H1 (cell line): ENCODE measurements at regions not wholly inside any gene's neighbourhood (a gene's known extent, or its start where the extent isn't known, plus 50 kb on each side); places are given as distances from the start of the nearest gene placed in this dataset.

ENCODE experiments used
- CTCF ChIA-PET: fragments of 300-600 bp; sonication (Branson Sonifier 250); formaldehyde crosslinking; loops from one replicate; lab custom pipeline; 2021; ENCODE audit not compliant: partially characterized antibody; lab: Charles Lee
- POLR2A ChIA-PET: fragments of 300-600 bp; sonication (Branson Sonifier 250); formaldehyde crosslinking; loops from one replicate; lab custom pipeline; 2021; ENCODE audit warnings: inconsistent platforms; ENCODE audit not compliant: partially characterized antibody; lab: Charles Lee
- DNase-seq, 2 experiments: peaks; one replicate each; pipeline versions ENCODE4 v3.0.0 to v3.0.0-alpha.2; 2010 to 2022; ENCODE audit warnings: low spot score in 2 of 2, low read depth in 1 of 2, mixed read lengths in 1 of 2
- FAIRE-seq: peaks from 2 replicates; lab custom pipeline; 2011; peaks lifted over from hg19 to GRCh38; lab: Jason Lieb, UNC
- H2AFZ ChIP-seq: 2 replicates; pipeline ENCODE4 v1.8.1; 2012; ENCODE audit warnings: low read length, inconsistent platforms
- H2AK5ac ChIP-seq: 2 replicates; pipeline ENCODE4 v1.6.1; 2013; ENCODE audit warnings: low read depth, low read length
- H2BK120ac ChIP-seq: replicated peaks from 2 replicates; pipeline ENCODE3; 2013; ENCODE audit warnings: low read depth, low read length, inconsistent platforms
- H2BK12ac ChIP-seq: 2 replicates; pipeline ENCODE4 v1.6.1; 2013; ENCODE audit warnings: low read depth, low read length
- H2BK15ac ChIP-seq: 2 replicates; pipeline ENCODE4 v1.6.1; 2013; ENCODE audit warnings: low read length
- H2BK20ac ChIP-seq: 2 replicates; pipeline ENCODE4 v1.6.1; 2013; ENCODE audit warnings: low read length
- H2BK5ac ChIP-seq: 2 replicates; pipeline ENCODE4 v1.6.1; 2013; ENCODE audit warnings: low read depth, low read length
- H3K14ac ChIP-seq: 2 replicates; pipeline ENCODE4 v1.6.1; 2013; ENCODE audit warnings: inconsistent platforms; ENCODE audit not compliant: insufficient read length
- H3K18ac ChIP-seq: 2 replicates; pipeline ENCODE4 v1.6.1; 2013; ENCODE audit warnings: low read length; ENCODE audit errors: extremely low read depth
- H3K23ac ChIP-seq: 2 replicates; pipeline ENCODE4 v1.6.1; 2013; ENCODE audit warnings: inconsistent platforms; ENCODE audit not compliant: insufficient read length
- H3K23me2 ChIP-seq: 2 replicates; pipeline ENCODE4 v1.6.1; 2013; ENCODE audit warnings: low read depth, low read length
- H3K27ac ChIP-seq: 2 replicates; pipeline ENCODE4 v1.6.1; 2011; ENCODE audit warnings: low read depth, low read length, inconsistent platforms
- H3K27me3 ChIP-seq, 4 experiments: replicated peaks in 1 of 4; 1 replicate in 1 of 4; 2 replicates in 3 of 4; pipeline versions ENCODE4 v1.6.1 to v1.8.1; 2011 to 2013; ENCODE audit warnings: low read length in 3 of 4, mild to moderate bottlenecking in 3 of 4, inconsistent platforms in 2 of 4, mixed read lengths in 2 of 4, moderate library complexity in 1 of 4; ENCODE audit not compliant: control insufficient read depth in 3 of 4, insufficient read depth in 3 of 4; ENCODE audit errors: extremely low read depth in 1 of 4
- H3K36me3 ChIP-seq, 4 experiments: 2 replicates each; pipeline versions ENCODE4 v1.6.1 to v1.8.1; 2011 to 2013; ENCODE audit warnings: mild to moderate bottlenecking in 4 of 4, low read length in 3 of 4, moderate library complexity in 2 of 4, control low read depth in 1 of 4, inconsistent platforms in 1 of 4; ENCODE audit not compliant: insufficient read depth in 4 of 4, control insufficient read depth in 2 of 4
- H3K4ac ChIP-seq: replicated peaks from 2 replicates; pipeline ENCODE3; 2013; ENCODE audit warnings: low read length, low read depth, mixed read lengths, inconsistent platforms; ENCODE audit not compliant: insufficient read length
- H3K4me1 ChIP-seq, 4 experiments: replicated peaks in 1 of 4; 1 replicate in 1 of 4; 2 replicates in 3 of 4; pipeline versions ENCODE4 v1.6.1 to v1.8.1; 2011 to 2013; ENCODE audit warnings: low read length in 3 of 4, inconsistent platforms in 2 of 4, mixed read lengths in 1 of 4; ENCODE audit not compliant: insufficient read depth in 4 of 4, control insufficient read depth in 3 of 4
- H3K4me2 ChIP-seq, 2 experiments: 2 replicates each; pipeline versions ENCODE4 v1.6.1 to v1.8.1; 2011 to 2013; ENCODE audit warnings: low read depth in 2 of 2, low read length in 2 of 2, control low read depth in 1 of 2, inconsistent platforms in 1 of 2, mild to moderate bottlenecking in 1 of 2; ENCODE audit not compliant: insufficient read depth in 1 of 2
- H3K4me3 ChIP-seq, 4 experiments: fragments of 200-600, 300-600 bp in 1 of 4; sonication (generic), shearing (Covaris generic), sonication (Bioruptor Twin) in 1 of 4; 2 replicates each; pipeline versions ENCODE4 v1.5.1 to v1.8.1; 2011 to 2016; ENCODE audit warnings: low read length in 4 of 4, low read depth in 3 of 4, control low read depth in 2 of 4, inconsistent platforms in 2 of 4, mild to moderate bottlenecking in 2 of 4, mixed read lengths in 1 of 4, moderate library complexity in 1 of 4; ENCODE audit not compliant: insufficient read depth in 2 of 4; ENCODE audit errors: extremely low read depth in 1 of 4
- H3K56ac ChIP-seq: replicated peaks from 2 replicates; pipeline ENCODE3; 2013; ENCODE audit warnings: low read depth, mild to moderate bottlenecking, mixed read lengths, low read length, inconsistent platforms; ENCODE audit not compliant: insufficient read length
- H3K79me1 ChIP-seq: 2 replicates; pipeline ENCODE4 v1.6.1; 2013; ENCODE audit warnings: low read depth, low read length, control low read depth
- H3K79me2 ChIP-seq, 2 experiments: 2 replicates each; pipeline versions ENCODE4 v1.6.1 to v1.8.1; 2012 to 2013; ENCODE audit warnings: low read length in 2 of 2, mild to moderate bottlenecking in 2 of 2, inconsistent platforms in 1 of 2; ENCODE audit not compliant: insufficient read depth in 2 of 2, control insufficient read depth in 1 of 2
- H3K9ac ChIP-seq, 4 experiments: replicated peaks in 1 of 4; 1 replicate in 1 of 4; 2 replicates in 3 of 4; pipeline versions ENCODE4 v1.6.1 to v1.8.1; 2011 to 2013; ENCODE audit warnings: low read depth in 3 of 4, low read length in 3 of 4, control low read depth in 2 of 4, mild to moderate bottlenecking in 2 of 4, moderate library complexity in 2 of 4, inconsistent platforms in 1 of 4; ENCODE audit errors: extremely low read depth in 1 of 4
- H3K9me3 ChIP-seq, 2 experiments: 2 replicates each; pipeline versions ENCODE4 v1.6.1 to v1.8.1; 2012 to 2013; ENCODE audit warnings: mild to moderate bottlenecking in 2 of 2, moderate library complexity in 2 of 2, control low read depth in 1 of 2, inconsistent platforms in 1 of 2, low read depth in 1 of 2, low read length in 1 of 2, mixed read lengths in 1 of 2; ENCODE audit not compliant: insufficient read depth in 2 of 2
- H4K20me1 ChIP-seq, 2 experiments: replicated peaks in 1 of 2; 2 replicates each; pipeline versions ENCODE3 to v1.8.1; 2011 to 2013; ENCODE audit warnings: inconsistent platforms in 2 of 2, low read length in 2 of 2, mild to moderate bottlenecking in 1 of 2; ENCODE audit not compliant: insufficient read depth in 2 of 2, control insufficient read depth in 1 of 2
- H4K5ac ChIP-seq: 2 replicates; pipeline ENCODE4 v1.6.1; 2013; ENCODE audit warnings: low read length, low read depth, mixed read lengths, inconsistent platforms; ENCODE audit not compliant: insufficient read length
- H4K8ac ChIP-seq: 2 replicates; pipeline ENCODE4 v1.8.0; 2013; ENCODE audit warnings: mild to moderate bottlenecking, moderate library complexity, low read length, inconsistent platforms; ENCODE audit not compliant: insufficient read depth; ENCODE audit errors: extremely low read depth
- H4K91ac ChIP-seq: replicated peaks from 2 replicates; pipeline ENCODE3; 2013; ENCODE audit warnings: low read length, mixed read lengths, inconsistent platforms; ENCODE audit not compliant: insufficient read length
- ATF2 ChIP-seq: IDR thresholded peaks from 2 replicates; pipeline ENCODE4 v1.6.1; 2012; ENCODE audit warnings: low read length, inconsistent platforms
- FOSL1 ChIP-seq: IDR thresholded peaks from 2 replicates; pipeline ENCODE4 v1.6.1; 2011; ENCODE audit warnings: mild to moderate bottlenecking, low read depth, low read length, moderate library complexity; ENCODE audit not compliant: insufficient read depth
- POU5F1 ChIP-seq: IDR thresholded peaks from 2 replicates; pipeline ENCODE4 v1.6.1; 2011; ENCODE audit warnings: low read depth, mild to moderate bottlenecking, low read length, moderate library complexity
- RBBP5 ChIP-seq: IDR thresholded peaks from 2 replicates; pipeline ENCODE4 v1.7.1; 2012; ENCODE audit warnings: low read depth, mild to moderate bottlenecking, inconsistent platforms, low read length, moderate library complexity, borderline replicate concordance
- RXRA ChIP-seq: IDR thresholded peaks from 2 replicates; pipeline ENCODE4 v1.6.1; 2011; ENCODE audit warnings: low read depth, mild to moderate bottlenecking, low read length, moderate library complexity; ENCODE audit not compliant: insufficient read depth
- SIX5 ChIP-seq: IDR thresholded peaks from 2 replicates; pipeline ENCODE4 v1.6.1; 2011; ENCODE audit warnings: mild to moderate bottlenecking, low read depth, low read length
- ZNF274 ChIP-seq: IDR thresholded peaks from 2 replicates; pipeline ENCODE4 v1.7.0; 2012; ENCODE audit warnings: low read length, borderline replicate concordance; ENCODE audit errors: extremely low read depth
- WGBS, 2 experiments: shearing (Covaris generic) in 1 of 2; methylation state at CpG; one replicate each; pipeline versions ENCODE4 v1.1.6 to v1.1.7; 2013 to 2015; ENCODE audit warnings: low lambda C conversion rate in 2 of 2, mixed read lengths in 2 of 2, inconsistent platforms in 1 of 2, low coverage in 1 of 2, missing lambda C conversion rate in 1 of 2; ENCODE audit not compliant: insufficient replicate concordance in 2 of 2, insufficient coverage in 1 of 2, insufficient read length in 1 of 2; ENCODE audit errors: extremely low coverage in 1 of 2, missing lambda C conversion rate in 1 of 2; 5-methylcytosine and 5-hydroxymethylcytosine counted together

DNA sequence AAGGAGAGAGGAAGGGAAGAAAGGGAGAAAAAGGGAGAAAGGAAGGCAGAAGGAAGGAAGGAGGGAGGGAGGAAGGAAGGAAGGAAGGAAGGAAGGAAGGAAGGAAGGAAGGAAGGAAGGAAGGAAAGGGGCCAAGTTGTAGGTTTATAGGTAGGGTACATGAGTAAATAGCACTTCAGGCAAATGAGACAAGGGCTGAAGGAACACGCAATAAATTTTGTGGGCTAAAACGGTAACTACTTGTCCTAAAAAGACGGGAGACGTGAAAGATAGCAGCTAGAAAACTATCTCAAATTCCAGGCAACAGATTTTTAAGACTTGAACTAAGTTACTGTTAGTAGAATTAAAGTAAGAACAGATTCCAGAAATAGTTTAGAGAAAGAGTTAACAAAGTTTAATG lies 129.3 kb upstream of the XIRP2 start:
- Histone ChIP-seq H3K14ac (no peak overlapping the region), H2BK12ac (no peak overlapping the region), H3K79me1 (no peaks in the 10 kb centered on the region), H3K4me2 (no peak overlapping the region), H3K9ac (no peak overlapping the region), H3K79me2 (no peaks in the 10 kb centered on the region), H4K8ac (no peak overlapping the region), H2AK5ac (no peak overlapping the region), H3K23me2 (no peaks in the 10 kb centered on the region), H3K23ac (no peak overlapping the region), H3K4ac (no peak overlapping the region), H2BK15ac (no peak overlapping the region), H3K4me3 (no peak overlapping the region), H3K56ac (no peak overlapping the region), H2AFZ (no peak overlapping the region), H3K9me3 (no peaks in the 10 kb centered on the region), H2BK20ac (no peak overlapping the region), H3K18ac (no peak overlapping the region), H3K27me3 (no peaks in the 10 kb centered on the region), H4K5ac (no peak overlapping the region), H3K36me3 (no peaks in the 10 kb centered on the region), H3K4me1 (no peaks in the 10 kb centered on the region), H3K27ac (no peak overlapping the region), H2BK120ac (no peak overlapping the region), H4K20me1 (no peaks in the 10 kb centered on the region), H2BK5ac (no peak overlapping the region), H4K91ac (no peak overlapping the region)
- no peak for TF ChIP-seq SIX5
- no peak for TF ChIP-seq POU5F1
- no peak for TF ChIP-seq RXRA
- TF ChIP-seq ATF2, result no peak
- TF ChIP-seq ZNF274, result no peak
- no peak for TF ChIP-seq RBBP5
- TF ChIP-seq FOSL1, result no peak
- no peak for DNase-seq
- ChIA-PET CTCF (interaction anchor here (0.9 kb wide), 2 partner anchors 113 to 219 kb away, joined by 3 read pairs; no protein-coding TSS in a partner anchor), POLR2A (no interaction called here)
- no peak for FAIRE-seq
- WGBS, 2 experiments, result 94% methylated on average over 4 of the region's 4 CpGs; no CpG with 5 or more reads in 1 of the 2 experiments
